MM.1S (cell line): ENCODE measurements at regions not wholly inside any gene's neighbourhood (a gene's known extent, or its start where the extent isn't known, plus 50 kb on each side); places are given as distances from the start of the nearest gene placed in this dataset.

Source experiments
- EZH2phosphoT487 ChIP-seq: fragments of 300-600 bp; sonication (generic); IDR thresholded peaks from 2 replicates; pipeline ENCODE4 v1.6.1; 2018; ENCODE audit warnings: antibody characterized with exemption, low read length
- TF ChIP-seq, protein P1 (sequence below): fragments of 300-600 bp; sonication (generic); IDR thresholded peaks from 2 replicates; pipeline ENCODE4 v1.5.1; 2016; ENCODE audit warnings: antibody characterized with exemption, low read length, mixed read lengths

DNA sequence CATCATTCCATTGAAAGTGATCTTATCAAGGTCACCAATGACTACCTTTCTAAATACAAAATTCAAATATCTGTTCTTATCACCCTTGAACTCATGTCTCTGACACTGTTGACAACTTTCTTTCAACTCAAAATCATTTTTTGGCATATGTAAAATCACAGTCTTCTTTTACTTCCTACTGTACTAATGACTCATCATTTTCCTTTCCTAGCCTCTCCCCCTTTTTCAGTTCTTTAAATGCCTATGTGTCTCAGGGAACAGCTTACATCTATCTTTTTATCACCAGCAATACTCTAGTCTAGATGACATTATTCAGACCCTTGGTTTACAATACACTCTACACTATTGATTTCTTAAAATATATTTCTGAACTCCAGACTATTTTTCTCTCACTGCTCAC, 2220.7 kb upstream of the RAG2 start:
- no peak for TF ChIP-seq EZH2phosphoT487
- TF ChIP-seq, protein P1, sequence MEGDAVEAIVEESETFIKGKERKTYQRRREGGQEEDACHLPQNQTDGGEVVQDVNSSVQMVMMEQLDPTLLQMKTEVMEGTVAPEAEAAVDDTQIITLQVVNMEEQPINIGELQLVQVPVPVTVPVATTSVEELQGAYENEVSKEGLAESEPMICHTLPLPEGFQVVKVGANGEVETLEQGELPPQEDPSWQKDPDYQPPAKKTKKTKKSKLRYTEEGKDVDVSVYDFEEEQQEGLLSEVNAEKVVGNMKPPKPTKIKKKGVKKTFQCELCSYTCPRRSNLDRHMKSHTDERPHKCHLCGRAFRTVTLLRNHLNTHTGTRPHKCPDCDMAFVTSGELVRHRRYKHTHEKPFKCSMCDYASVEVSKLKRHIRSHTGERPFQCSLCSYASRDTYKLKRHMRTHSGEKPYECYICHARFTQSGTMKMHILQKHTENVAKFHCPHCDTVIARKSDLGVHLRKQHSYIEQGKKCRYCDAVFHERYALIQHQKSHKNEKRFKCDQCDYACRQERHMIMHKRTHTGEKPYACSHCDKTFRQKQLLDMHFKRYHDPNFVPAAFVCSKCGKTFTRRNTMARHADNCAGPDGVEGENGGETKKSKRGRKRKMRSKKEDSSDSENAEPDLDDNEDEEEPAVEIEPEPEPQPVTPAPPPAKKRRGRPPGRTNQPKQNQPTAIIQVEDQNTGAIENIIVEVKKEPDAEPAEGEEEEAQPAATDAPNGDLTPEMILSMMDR = no peak
